ENCODE measurements at regions not wholly inside any gene's neighbourhood (a gene's known extent, or its start where the extent isn't known, plus 50 kb on each side); places are given as distances from the start of the nearest gene placed in this dataset.
A peak's percentile ranks its signal among the peaks of the same experiment; 100 is the strongest.
"Not testable (repeated sequence)": the region's sequence is repeated elsewhere in the genome, so short reads cannot be mapped to it uniquely, and the experiment has no call there.

DNA sequence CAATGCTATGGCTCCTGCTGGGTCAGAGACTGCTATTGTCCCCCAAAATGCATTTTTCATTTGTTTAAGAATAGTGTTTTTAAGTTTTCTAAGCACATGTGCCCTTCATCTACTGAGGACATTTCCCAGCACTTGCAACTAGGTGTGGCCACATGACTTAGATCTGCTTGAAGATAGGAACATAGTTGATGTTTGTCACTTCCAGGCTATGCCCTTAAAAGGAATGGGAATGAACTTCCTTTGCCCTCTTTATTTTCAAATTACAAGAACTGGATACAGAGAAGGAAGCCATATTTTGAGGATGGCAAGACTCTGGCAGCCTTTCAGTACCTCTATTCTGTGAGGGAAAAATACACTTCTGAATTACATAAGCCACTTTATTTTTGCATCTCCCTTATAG, 203.0 kb upstream of the TFAP2D start:
- DNase-seq = no peak

DNA sequence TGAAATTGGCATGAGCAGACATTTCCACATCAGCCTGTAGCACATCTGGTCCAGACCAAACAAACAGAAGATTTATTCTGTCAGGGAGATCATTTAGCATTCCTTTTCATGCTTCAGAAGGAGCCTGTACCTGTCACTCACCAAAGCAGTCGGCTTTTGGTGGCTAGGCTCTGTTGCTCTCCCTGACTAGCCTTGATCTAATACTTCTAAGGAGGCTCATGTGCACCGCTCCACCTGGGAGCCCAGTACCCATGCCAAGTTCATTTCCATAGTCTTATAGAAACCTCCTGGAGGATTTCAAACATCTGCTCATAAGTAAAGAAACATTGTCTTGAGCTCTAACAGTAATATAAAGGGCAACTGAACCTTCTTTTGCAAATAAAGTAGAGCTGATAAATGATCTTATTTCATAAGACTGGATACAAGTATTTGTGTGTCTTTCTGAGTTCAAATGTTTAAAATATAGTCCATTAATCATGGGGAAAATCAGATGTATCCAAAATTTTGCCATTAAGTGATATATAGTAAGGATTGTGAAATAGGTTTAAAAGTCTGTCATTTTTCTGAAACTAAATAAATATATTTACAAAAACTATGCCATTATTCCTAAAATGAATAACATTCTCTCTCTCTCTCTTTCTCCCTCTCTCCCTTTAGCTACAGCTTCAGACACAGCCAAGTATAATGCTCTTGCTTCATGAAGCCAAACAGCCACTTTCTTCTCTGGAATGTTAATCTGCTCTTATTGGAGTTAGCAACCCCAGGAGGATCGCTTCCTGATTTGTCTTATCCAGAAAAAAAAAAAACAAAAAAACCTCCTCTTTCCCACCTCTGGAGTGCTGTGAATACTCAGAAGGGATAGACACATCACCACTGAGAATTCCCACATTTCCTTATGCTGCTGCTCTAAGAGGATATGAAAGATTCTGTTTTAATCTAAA, 192.7 kb upstream of the TFAP2D start:
- DNase-seq = no peak

DNA sequence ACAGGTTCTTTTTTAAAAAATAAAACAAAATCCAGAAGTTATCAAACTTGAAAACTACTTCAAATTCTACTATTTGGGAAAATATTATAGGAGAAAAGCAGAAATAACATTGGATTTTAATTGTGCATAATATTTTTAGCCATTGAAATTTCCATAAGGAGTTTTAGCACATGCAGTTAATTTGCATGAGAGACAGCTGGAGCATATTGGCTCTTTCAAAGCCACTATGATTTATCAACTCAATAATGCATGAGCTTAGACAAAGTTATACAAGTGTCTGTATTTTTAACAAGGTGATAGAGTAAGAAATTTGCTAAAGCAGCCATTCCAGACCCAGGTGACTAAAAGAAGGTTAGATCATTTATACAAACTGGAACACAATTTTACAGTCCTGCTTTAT, 189.0 kb upstream of the TFAP2D start:
- DNase-seq = no peak

DNA sequence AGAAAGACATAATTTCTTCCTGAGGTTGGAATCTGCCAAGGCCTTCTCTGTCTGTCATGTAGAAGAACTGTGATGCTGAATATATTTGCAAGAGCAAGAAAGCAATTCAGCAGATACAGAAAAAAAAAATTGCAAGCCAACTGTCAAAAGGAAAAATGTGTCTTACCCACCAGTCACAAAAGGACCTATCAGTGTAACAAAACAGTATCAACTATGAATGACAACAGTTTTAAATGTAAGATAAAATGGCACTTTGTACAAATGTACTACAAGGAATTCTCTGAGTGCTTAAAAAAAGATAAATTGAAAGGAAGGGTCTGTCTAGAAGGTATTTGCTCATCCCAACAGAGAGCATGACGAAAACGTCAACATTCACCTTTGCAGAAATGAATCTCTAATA, 185.3 kb upstream of the TFAP2D start:
- no peak for DNase-seq

DNA sequence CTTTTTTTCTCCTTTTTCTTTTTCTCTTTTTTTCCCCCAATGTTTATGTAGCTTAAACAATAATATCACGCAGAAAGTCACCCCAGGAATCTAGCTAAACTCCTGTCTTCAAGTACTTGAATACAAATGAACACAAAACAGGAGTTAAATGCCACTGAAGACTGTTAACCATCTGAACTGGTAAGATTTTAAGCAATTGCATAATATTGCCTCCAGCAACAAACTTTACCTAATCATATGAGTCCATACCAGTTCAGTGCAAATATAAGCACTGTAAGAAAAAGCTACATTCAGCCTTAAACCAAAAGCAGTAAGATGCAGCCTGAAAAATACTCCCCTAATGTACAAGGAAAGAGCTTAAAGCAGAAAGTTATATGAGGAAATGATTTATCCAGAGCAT, 173.9 kb upstream of the TFAP2D start:
- no peak for DNase-seq

DNA sequence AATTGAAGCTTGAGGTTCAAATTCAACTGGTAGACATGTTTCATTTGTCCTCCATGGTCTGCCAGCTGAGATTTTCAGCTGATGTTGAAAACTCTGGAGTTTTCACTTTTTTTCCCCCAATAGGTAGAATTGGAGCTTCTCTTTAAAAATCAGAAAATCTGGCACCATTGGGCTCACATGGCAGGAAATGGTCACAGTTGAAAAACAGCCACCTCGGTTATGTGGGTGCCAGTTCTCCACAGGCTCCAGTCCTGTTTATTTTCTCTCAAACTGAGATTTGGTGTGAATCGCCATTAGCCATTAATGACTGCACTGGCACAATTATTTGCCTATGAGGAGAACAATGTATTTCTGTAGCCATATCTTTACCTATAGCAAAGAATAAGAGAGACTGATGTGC, 171.4 kb upstream of the TFAP2D start:
- no peak for DNase-seq

DNA sequence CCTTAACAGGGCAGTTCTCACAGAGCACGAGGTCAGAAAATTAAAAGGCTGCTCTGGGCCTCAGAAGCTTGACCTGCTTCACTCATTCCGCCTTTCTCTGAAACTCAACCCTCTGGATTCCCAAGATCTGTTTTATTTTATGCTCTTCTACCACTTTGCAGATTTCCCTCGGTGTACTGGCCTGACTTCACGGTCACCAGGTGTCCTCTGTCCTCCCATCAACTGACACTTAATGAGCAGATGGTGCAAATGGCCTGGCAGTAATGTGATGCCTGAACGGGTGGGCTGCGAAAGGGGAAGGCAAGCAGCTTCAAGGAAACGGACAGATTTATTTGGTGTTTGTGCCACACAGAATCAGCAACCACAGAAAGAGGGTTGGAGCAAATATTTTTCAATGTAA, 169.7 kb upstream of the TFAP2D start:
- DNase-seq = no peak

DNA sequence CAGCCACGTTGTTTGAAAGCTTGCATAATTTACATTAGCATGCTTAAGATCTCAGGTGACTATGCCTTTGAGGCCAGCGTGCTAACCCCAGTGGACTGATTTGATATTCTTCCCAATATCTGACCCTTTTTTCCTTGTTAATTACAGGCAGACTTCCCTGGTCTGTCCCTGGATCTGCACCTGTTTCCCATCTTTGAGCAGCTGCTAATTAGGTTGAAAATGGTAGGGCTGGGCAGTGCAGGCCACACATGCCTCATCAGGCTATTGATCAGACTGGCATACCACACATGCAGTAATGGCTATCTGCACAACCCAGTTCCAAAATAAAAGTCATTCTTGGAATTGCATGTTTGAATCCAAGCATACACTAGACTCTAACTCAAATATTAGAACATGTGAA, 164.3 kb upstream of the TFAP2D start:
- DNase-seq = no peak

DNA sequence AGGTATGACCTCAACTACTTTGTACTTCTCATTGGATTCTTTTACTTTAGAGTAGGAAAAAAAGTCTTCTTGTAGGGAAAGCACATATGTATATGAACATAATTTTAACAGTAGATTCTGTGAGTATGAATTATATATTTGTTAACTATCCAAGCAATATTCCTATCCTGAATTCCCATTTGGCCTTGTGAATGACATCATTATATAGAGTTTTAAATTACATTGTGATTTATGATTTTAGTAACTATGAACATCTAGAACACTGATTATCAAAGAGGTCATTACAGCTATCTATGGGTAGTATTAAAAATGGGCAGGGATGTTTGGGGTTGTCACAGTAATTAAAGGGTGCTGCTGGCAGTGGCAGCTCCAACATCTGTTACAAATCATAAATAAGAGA, 163.9 kb upstream of the TFAP2D start:
- no peak for DNase-seq

DNA sequence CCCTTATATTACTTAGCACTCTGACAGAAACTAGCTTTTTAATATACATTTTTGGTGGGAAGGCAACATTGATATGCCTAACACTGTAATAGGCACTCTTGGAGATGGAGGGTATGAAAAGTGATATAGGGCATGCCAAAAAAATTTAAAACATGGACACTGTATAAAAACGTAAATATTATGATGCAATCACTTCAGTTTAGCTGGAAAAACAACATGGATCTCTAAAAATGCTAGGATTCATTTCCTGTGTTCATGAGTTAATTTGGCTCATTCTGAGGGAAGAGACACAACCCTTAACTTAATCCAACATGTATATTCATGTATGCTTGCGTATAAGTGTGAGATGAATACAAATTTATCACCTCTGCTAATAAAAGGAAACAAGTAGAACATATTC, 157.3 kb upstream of the TFAP2D start:
- no peak for DNase-seq

DNA sequence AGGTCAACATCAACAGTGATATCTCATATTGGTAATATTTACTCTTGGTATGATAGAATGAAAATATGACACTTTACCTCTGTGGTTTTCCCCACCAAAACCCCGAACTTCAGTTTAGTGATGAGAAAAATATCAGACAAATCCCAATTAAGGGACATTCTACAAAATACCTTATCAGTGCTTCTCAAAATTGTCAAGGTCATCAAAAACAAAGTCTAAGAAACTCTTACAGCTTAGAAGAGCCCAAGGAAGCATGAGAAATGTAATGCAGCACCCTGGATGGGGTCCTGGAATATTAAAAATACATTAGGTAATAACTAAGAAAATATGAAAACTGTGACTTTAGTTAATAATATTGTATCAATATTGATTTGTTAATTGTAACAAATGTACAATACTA, 148.3 kb upstream of the TFAP2D start:
- no peak for DNase-seq

DNA sequence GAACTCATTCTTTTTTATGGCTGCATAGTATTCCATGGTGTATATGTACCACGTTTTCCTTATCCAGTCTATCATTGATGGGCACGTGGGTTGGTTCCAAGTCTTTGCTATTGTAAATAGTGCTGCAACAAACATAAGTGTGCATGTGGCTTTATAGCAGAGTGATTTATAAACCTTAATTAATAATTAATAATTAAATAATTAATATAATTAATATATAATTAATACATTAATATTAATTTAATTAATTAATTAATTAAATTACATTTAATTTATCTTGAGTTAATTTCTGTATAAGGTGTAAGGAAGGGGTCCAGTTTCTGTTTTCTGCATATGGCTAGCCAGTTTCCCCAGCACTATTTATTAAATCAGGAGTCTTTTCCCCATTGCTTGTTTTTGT, 142.1 kb upstream of the TFAP2D start:
- DNase-seq = not testable (repeated sequence)

DNA sequence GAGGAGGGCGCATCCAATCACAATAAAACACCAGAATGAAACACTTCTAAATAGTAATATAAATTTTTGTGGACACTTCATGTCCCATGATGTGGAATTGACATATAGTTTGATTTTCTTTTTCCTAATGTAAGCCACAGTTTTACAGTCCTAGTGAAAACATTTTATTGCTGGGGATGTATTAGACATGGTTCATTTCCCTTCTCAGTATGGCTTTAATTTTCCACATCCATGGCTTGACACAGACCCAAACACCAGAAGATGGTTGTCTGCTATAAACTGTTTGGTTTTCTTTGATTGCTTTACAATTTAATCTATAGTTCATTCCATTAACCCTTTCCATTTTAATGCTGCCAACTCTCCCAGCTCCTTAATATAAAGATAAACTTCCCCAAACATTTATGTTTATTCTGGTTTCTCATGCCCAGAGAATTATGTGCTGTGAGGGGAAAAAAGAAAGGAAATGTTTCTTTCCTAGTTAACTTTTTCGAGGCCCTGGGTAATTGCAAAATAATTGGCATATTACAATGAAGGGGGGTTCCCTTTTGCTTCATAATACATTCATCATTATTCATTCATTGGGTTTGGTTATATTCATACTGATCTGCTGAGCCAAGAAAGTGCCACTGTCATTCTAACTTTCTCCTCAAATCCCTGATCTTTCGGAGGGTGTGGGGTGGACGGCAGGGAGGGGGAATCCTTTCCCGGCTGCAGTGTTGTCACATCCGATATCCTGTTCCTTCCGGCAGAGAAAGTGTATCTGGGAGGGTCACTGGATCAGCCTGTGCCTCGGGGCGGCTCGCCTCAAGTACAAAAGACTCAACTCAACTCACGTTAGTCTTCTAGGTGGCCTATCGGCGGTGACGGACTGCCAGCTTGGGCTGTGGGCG, 127.6 kb upstream of the TFAP2D start:
- no peak for DNase-seq

DNA sequence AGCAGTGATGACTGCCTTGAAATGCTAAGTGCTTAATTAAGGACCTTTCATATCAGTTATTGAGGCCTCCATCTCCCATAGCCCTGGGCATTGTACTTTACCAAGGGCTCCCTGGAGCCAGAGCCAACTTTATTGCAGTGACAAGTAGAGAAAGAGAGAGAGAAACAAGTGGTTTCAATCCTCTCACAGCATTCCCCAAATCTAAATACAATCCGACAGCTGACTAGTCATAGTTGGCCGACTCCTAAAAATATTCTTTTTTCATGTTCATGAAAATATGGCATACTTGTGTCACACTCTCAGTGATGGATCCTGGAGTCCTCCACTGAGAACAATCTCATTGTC, 127.0 kb upstream of the TFAP2D start:
- no peak for DNase-seq

DNA sequence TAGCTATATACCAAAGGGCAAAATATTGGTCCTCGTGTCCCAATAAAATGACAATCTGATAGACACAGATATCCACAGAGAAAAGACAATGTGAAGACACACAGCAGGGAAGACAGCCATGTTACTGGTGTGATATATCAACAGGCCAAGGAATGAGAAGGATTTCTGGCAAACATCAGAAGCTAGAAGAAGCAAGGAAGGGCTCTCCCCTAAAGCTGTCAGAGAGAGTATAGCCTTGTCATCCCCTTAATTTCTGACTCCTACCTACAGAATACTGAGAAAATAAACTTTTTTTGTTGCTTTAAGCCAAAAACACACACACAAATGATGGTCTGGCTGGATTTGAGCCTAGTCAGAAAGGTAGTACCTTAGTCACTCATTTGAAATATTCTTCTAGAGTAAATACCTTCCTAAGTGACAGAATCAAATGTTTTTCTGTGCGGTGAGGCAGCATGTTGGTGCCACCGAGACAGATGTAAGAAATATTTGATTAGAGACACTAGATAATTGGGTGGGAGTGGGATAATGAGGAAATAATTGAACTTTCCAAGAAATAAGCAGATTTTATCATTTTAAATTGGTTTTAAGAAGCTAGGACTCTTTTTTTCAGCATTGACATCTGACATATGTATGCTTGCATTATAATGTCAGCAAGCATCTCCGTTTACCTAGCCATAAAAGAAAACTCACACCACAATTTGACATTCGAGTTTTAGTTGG, 123.4 kb upstream of the TFAP2D start:
- DNase-seq = no peak

DNA sequence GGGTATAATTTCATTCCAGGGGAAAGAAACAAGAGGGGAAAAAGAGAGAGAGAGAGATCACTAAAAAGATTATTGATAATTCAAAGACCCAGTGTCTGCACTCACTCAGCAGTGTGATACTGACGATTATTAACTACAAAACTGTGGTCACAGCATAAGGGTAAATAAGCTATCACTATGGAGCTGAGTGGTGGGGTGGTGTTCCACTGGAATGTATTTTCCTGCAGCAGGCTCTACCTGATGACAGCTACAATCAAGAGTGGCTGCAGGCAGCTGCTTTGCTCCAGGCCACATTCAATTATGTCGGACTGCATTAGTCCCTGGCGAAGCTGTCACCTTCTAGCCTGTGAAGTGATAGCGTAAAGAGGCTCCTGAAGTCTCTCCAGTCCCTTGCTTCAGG, 122.2 kb upstream of the TFAP2D start:
- DNase-seq = no peak

DNA sequence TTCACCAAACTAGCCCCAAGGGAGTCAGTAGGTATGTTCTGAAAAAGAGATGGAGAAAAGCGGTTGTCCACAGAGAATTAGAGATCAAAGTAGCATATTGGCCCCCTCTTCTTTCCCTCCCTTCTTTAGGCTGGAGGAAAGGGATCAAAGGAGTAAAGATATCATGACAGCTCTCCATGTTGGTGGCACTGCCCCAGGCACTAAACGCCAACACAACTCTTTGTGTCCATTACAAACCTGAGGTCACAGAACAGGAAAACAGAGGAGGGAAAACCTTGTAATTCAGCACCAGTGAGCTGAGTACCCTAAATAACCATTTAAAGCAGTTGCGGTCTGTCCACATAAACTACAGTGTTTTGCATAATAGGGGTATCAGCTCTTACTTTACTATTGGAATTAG, 113.0 kb upstream of the TFAP2D start:
- no peak for DNase-seq

DNA sequence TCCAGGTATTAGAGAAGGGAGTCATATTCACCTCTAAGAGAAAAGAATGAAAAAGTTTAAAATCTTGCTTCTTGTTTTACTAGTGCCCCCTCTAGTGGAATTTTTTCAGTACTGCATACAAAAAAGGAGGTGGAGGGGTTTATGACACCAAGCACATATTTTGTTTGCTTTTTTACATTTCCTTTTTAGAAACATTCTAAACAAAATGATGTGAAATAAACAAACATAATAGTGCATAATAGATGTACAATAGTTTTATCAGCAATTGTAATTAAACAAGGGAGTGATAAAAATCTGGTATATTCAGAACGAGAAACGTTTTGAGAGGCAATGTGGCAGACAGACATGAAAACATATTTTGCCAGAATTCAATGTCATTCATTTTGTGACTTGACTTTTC, 111.0 kb upstream of the TFAP2D start:
- DNase-seq = peak; percentile 35

DNA sequence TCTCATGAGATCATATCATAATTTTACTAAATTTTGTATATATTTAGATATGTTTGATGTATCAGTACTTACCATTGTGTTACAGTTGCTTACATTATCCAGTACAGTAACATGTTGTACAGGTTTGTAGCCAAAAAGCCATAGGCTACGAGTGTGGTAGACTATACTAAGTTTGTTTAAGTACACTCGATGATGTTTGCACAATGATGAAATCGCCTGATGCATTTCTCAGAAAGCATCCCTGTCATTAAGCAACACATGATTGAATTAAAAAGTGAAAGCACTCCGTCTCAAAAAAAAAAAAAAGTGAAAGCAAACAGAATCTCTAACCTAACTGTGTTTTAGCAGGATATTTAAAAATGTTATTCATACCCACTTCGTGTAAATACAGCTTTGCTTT, 104.9 kb upstream of the TFAP2D start:
- no peak for DNase-seq

DNA sequence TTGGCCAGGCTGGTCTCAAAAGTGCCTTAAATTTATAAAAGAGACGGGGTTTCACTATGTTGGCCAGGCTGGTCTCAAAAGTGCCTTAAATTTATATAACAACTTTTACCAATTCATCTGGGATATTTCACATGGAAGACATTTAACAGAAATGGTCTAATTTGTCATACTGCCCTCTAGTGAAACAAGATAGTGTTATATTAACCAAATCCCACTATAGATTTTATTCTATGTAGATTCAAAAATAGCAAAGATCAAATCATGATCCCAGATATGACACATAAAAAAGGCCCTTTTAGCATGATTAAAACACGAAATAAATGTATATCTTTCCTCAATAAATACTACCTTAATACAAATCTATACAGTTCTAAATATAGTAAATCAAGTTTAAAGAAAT, 102.8 kb upstream of the TFAP2D start:
- DNase-seq = no peak

DNA sequence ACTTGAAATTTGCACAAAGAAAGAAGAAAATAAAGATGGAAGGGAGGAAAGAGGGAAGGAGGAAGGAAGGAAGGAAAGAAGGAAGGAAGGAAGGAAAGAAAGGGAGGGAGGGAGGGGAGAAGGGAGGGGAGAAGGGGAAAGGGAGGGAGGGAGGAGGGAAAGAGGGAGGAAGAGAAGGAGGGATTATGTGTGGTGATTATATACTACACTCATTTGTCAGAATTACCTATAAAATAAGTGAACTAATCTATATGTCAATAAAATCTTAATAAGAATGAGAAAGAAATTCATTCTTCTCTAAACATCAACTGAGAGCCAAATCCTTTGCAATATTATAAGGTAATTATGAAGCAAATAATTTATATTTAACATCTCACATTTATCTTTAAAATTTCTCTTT, 77.9 kb upstream of the TFAP2D start:
- DNase-seq = no peak

DNA sequence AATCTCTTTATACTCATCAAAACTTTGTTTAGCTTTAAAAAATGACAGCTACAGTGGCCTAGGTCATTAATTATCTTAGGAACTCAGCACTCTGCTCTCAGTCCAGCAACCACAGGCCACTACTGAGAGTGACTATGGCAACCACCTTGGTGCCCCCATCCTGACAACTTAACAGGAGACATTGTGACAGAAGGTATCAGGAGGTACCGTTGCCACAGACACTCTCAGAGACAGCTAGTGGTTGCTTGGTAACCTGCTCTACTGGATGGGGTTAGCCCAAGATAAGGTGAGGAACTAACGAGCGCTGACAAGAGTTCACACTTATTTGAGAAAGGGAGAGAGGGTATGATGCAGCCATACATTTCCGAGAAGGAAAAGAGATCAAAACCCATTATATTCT, 76.1 kb upstream of the TFAP2D start:
- DNase-seq = no peak

DNA sequence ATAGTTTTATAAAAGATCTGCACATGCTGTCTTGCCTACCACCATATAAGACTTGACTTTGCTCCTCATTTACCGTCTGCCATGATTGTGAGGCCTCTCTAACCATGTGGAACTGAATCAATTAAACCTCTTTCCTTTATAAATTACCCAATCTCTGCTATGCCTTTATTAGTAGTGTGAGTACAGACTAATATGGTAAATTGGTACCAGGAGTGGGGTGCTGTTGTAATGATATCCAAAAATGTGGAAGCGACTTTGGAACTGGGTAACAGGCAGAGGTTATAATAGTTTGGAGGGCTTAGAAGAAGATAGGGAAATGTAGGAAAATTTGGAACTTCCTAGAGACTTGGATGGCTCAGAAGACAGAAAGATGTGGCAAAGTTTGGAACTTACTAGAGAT, 64.2 kb upstream of the TFAP2D start:
- no peak for DNase-seq

DNA sequence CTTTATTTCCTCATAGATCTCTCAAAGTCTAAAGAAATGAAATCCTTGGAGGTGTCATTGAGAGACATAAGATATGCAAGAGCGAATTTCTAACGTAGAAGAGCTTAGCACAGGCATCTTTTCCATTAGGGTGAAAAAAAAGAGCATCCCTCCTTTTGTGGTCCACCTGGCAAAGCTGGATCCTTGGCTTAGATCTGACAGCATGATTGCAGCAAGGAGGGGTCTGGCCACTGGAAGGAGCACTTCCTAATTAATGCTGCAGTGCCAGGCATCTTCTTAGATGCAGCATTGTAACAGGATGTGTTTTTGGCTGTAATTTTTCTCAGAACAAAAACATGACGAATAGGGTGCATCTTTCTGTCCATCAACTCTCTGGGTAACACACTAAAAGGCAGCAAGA, 60.1 kb upstream of the TFAP2D start:
- no peak for DNase-seq
